ENCODE measurements at regions not wholly inside any gene's neighbourhood (a gene's known extent, or its start where the extent isn't known, plus 50 kb on each side); places are given as distances from the start of the nearest gene placed in this dataset.

DNA sequence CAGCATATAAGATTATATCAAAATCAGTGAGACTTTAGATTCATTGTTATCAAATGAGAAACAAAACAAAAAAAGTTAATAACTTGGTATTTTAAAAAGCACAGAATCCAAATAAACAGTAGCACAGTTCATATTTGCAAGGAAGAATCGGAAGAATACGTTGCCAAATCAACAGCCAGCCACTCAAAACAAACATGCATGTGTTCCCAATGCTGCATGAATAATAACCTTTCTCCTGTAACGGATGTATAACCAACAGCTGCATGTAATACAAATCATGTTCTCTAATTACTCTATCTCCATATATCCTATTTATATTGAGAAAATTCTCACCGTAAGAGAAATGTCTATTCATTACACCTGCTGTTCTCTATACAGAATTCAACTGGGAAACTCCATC is 98.9 kb upstream of the FOXD3 start:
- H3K79me2 ChIP-seq (ENCODE audit: insufficient read depth, low read length) = no peaks in the 10 kb centered on the region
- H3K36me3 ChIP-seq (ENCODE audit: insufficient read depth, low read length) = no peaks in the 10 kb centered on the region
- H3K4me1 ChIP-seq (ENCODE audit: insufficient read depth, low read length) = no peaks in the 10 kb centered on the region
- no peak overlapping the region for H3K4me3 ChIP-seq (ENCODE audit: insufficient read depth, low read length)
- no peak overlapping the region for H3K4me2 ChIP-seq (ENCODE audit: insufficient read depth, low read length)
- no peaks in the 10 kb centered on the region for H3K9me3 ChIP-seq (ENCODE audit: low read depth, low read length)
- no peak for DNase-seq (ENCODE audit: insufficient read length, low spot score, missing footprints)
- H2AFZ ChIP-seq (ENCODE audit: low read length) = no peak overlapping the region
- H3K27me3 ChIP-seq (ENCODE audit: insufficient read depth, low read length) = no peaks in the 10 kb centered on the region
- TF ChIP-seq, protein P1, sequence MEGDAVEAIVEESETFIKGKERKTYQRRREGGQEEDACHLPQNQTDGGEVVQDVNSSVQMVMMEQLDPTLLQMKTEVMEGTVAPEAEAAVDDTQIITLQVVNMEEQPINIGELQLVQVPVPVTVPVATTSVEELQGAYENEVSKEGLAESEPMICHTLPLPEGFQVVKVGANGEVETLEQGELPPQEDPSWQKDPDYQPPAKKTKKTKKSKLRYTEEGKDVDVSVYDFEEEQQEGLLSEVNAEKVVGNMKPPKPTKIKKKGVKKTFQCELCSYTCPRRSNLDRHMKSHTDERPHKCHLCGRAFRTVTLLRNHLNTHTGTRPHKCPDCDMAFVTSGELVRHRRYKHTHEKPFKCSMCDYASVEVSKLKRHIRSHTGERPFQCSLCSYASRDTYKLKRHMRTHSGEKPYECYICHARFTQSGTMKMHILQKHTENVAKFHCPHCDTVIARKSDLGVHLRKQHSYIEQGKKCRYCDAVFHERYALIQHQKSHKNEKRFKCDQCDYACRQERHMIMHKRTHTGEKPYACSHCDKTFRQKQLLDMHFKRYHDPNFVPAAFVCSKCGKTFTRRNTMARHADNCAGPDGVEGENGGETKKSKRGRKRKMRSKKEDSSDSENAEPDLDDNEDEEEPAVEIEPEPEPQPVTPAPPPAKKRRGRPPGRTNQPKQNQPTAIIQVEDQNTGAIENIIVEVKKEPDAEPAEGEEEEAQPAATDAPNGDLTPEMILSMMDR (IDR thresholded peaks at IDR 0.05; ENCODE audit: extremely low read depth, low read depth, low read length) = no peak
- H4K20me1 ChIP-seq (ENCODE audit: insufficient read depth, low read length) = no peaks in the 10 kb centered on the region
- no peak overlapping the region for H3K27ac ChIP-seq (ENCODE audit: low read depth, low read length)

DNA sequence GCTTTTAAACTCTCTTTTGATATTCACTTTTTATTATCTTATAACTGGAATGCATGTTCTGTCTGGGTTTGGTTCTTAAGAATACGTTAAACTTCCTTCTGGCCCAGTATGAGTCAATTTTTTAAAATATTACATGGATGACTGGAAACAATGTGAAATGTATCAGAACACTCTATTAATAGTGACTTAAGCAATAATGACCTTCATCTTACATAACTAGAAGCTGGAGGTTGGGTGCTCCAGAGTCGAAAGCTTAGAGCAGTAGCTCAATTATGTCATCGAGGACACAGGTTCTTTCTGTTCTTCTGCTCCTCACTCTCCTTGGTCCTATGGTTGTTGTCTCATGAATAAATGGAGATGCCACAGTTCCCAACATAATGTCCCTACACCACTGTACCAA is 91.6 kb upstream of the FOXD3 start:
- no peaks in the 10 kb centered on the region for H3K79me2 ChIP-seq (ENCODE audit: insufficient read depth, low read length)
- DNase-seq (ENCODE audit: insufficient read length, low spot score, missing footprints) = no peak
- no peaks in the 10 kb centered on the region for H4K20me1 ChIP-seq (ENCODE audit: insufficient read depth, low read length)
- H3K27ac ChIP-seq (ENCODE audit: low read depth, low read length) = no peak overlapping the region
- no peaks in the 10 kb centered on the region for H3K36me3 ChIP-seq (ENCODE audit: insufficient read depth, low read length)
- H3K4me1 ChIP-seq (ENCODE audit: insufficient read depth, low read length) = no peaks in the 10 kb centered on the region
- no peak overlapping the region for H3K4me2 ChIP-seq (ENCODE audit: insufficient read depth, low read length)
- no peaks in the 10 kb centered on the region for H3K9me3 ChIP-seq (ENCODE audit: low read depth, low read length)
- TF ChIP-seq, protein P1 (IDR thresholded peaks at IDR 0.05; ENCODE audit: extremely low read depth, low read depth, low read length) = no peak
- H3K4me3 ChIP-seq (ENCODE audit: insufficient read depth, low read length) = no peak overlapping the region
- no peak overlapping the region for H2AFZ ChIP-seq (ENCODE audit: low read length)
- no peaks in the 10 kb centered on the region for H3K27me3 ChIP-seq (ENCODE audit: insufficient read depth, low read length)

DNA sequence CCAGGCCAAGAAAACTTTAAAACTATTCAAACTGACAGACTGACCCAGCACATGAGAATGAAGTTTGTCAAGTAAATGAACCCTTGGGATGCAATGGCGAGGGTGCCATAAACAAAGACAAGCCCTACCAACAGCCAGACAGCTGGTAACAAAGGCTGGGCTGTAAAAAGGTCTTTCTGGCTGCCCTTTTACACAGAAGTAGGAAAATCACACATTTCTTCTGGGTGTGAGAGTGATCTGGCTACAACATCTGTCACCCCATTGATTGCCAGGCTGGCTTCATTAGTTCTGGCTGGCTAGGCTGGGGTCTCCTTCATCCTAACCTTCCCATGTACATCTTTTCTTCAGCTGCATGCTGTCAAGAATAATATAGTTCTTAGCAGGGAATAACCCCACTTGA is 83.6 kb upstream of the FOXD3 start:
- H3K36me3 ChIP-seq (ENCODE audit: insufficient read depth, low read length) = no peaks in the 10 kb centered on the region
- H3K27ac ChIP-seq (ENCODE audit: low read depth, low read length) = no peak overlapping the region
- H3K4me3 ChIP-seq (ENCODE audit: insufficient read depth, low read length) = no peak overlapping the region
- H3K4me2 ChIP-seq (ENCODE audit: insufficient read depth, low read length) = no peak overlapping the region
- no peak for DNase-seq (ENCODE audit: insufficient read length, low spot score, missing footprints)
- no peaks in the 10 kb centered on the region for H3K27me3 ChIP-seq (ENCODE audit: insufficient read depth, low read length)
- no peaks in the 10 kb centered on the region for H4K20me1 ChIP-seq (ENCODE audit: insufficient read depth, low read length)
- no peak overlapping the region for H2AFZ ChIP-seq (ENCODE audit: low read length)
- TF ChIP-seq, protein P1 (IDR thresholded peaks at IDR 0.05; ENCODE audit: extremely low read depth, low read depth, low read length) = no peak
- no peaks in the 10 kb centered on the region for H3K9me3 ChIP-seq (ENCODE audit: low read depth, low read length)
- H3K79me2 ChIP-seq (ENCODE audit: insufficient read depth, low read length) = no peaks in the 10 kb centered on the region
- H3K4me1 ChIP-seq (ENCODE audit: insufficient read depth, low read length) = no peaks in the 10 kb centered on the region

DNA sequence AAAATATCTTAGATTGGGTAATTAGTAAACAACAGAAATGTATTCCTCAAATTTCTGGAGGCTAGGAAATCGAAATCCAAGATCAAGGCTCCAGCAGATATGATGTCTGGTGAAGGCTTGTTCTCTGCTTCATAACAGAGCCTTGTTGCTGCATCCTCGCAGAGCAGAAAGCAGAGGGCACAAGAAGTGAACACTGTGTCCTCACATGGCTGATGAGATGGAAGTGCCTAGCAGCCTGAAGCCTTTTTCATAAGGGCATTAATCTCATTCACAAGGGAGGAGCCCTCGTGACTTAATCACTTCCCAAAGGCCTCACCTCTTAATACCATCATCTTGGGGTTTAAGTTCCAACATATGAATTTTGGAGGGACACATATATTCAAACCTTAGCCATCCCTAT is 77.2 kb upstream of the FOXD3 start:
- Histone ChIP-seq H3K27me3 (ENCODE audit: insufficient read depth, low read length) (no peaks in the 10 kb centered on the region), H3K79me2 (ENCODE audit: insufficient read depth, low read length) (no peaks in the 10 kb centered on the region), H3K4me2 (ENCODE audit: insufficient read depth, low read length) (no peak overlapping the region), H3K27ac (ENCODE audit: low read depth, low read length) (no peak overlapping the region), H3K36me3 (ENCODE audit: insufficient read depth, low read length) (no peaks in the 10 kb centered on the region), H3K4me1 (ENCODE audit: insufficient read depth, low read length) (no peaks in the 10 kb centered on the region), H4K20me1 (ENCODE audit: insufficient read depth, low read length) (no peaks in the 10 kb centered on the region), H2AFZ (ENCODE audit: low read length) (no peak overlapping the region), H3K9me3 (ENCODE audit: low read depth, low read length) (no peaks in the 10 kb centered on the region), H3K4me3 (ENCODE audit: insufficient read depth, low read length) (no peak overlapping the region)
- no peak for DNase-seq (ENCODE audit: insufficient read length, low spot score, missing footprints)
- TF ChIP-seq, protein P1 (IDR thresholded peaks at IDR 0.05; ENCODE audit: extremely low read depth, low read depth, low read length) = no peak

Data from osteoblast (primary cell).